GM06990 (cell line): ENCODE measurements at regions not wholly inside any gene's neighbourhood (a gene's known extent, or its start where the extent isn't known, plus 50 kb on each side); places are given as distances from the start of the nearest gene placed in this dataset.
"Not testable (repeated sequence)": the region's sequence is repeated elsewhere in the genome, so short reads cannot be mapped to it uniquely, and the experiment has no call there.

ENCODE experiments used
- DNase-seq: peaks from one replicate; pipeline ENCODE4 v3.0.0-alpha.2; 2011; ENCODE audit not compliant: insufficient read length; ENCODE audit errors: extremely low read depth
- H3K27me3 ChIP-seq: replicated peaks from 2 replicates; pipeline ENCODE4 v1.6.0; 2011; ENCODE audit warnings: low read length; ENCODE audit not compliant: control insufficient read depth, insufficient read depth
- H3K36me3 ChIP-seq: 2 replicates; pipeline ENCODE4 v1.5.1; 2011; ENCODE audit warnings: low read length; ENCODE audit not compliant: control insufficient read depth, insufficient read depth
- H3K4me3 ChIP-seq: replicated peaks from 2 replicates; pipeline ENCODE4 v1.5.1; 2011; ENCODE audit warnings: low read depth, mild to moderate bottlenecking, control low read depth, low read length
- CTCF ChIP-seq: IDR thresholded peaks from 2 replicates; pipeline ENCODE4 v1.5.1; 2011; ENCODE audit warnings: low read length, control low read depth, mild to moderate bottlenecking, inconsistent platforms; ENCODE audit not compliant: insufficient read depth, poor library complexity, severe bottlenecking

GRCh38 chr5:91938441-91938840 is 555.3 kb upstream of the ARRDC3 start:
- no peak for TF ChIP-seq CTCF
- H3K36me3 ChIP-seq = no peaks in the 10 kb centered on the region
- no peak for DNase-seq

GRCh38 chr5:91937121-91937520 is 554.0 kb upstream of the ARRDC3 start:
- no peaks in the 10 kb centered on the region for H3K27me3 ChIP-seq
- no peak for TF ChIP-seq CTCF
- H3K4me3 ChIP-seq = no peak overlapping the region
- H3K36me3 ChIP-seq = no peaks in the 10 kb centered on the region
- DNase-seq = no peak

More at GRCh38 chr5:91938441-91938840, 555.3 kb upstream of the ARRDC3 start:
- no peak overlapping the region for H3K4me3 ChIP-seq
- no peaks in the 10 kb centered on the region for H3K27me3 ChIP-seq

GRCh38 chr5:91929522-91929817 is 546.4 kb upstream of the ARRDC3 start:
- no peak for DNase-seq
- H3K4me3 ChIP-seq = no peak overlapping the region

GRCh38 chr5:91928754-91929521 is 545.8 kb upstream of the ARRDC3 start:
- peak; percentile 38 for TF ChIP-seq CTCF
- no peak overlapping the region for H3K4me3 ChIP-seq
- no peaks in the 10 kb centered on the region for H3K27me3 ChIP-seq
- no peak for DNase-seq
- H3K36me3 ChIP-seq = no peaks in the 10 kb centered on the region

More at GRCh38 chr5:91929522-91929817, 546.4 kb upstream of the ARRDC3 start:
- H3K27me3 ChIP-seq = no peaks in the 10 kb centered on the region
- H3K36me3 ChIP-seq = no peaks in the 10 kb centered on the region
- no peak for TF ChIP-seq CTCF

- Histone ChIP-seq H3K36me3 (no peaks in the 10 kb centered on the region), H3K4me3 (no peak overlapping the region), H3K27me3 (no peaks in the 10 kb centered on the region)
- no peak for DNase-seq
- TF ChIP-seq CTCF = no peak
Observed at GRCh38 chr5:91927439-91927838, 544.3 kb upstream of the ARRDC3 start.

GRCh38 chr5:91925249-91925648 is 542.1 kb upstream of the ARRDC3 start:
- no peak for TF ChIP-seq CTCF
- no peak overlapping the region for H3K4me3 ChIP-seq
- no peaks in the 10 kb centered on the region for H3K36me3 ChIP-seq
- DNase-seq = no peak
- H3K27me3 ChIP-seq = no peaks in the 10 kb centered on the region

- H3K36me3 ChIP-seq, H3K27me3 ChIP-seq, DNase-seq, H3K4me3 ChIP-seq: not testable (repeated sequence)
Observed at GRCh38 chr5:91917037-91917814, 534.1 kb upstream of the ARRDC3 start.
